ENCODE measurements at regions not wholly inside any gene's neighbourhood (a gene's known extent, or its start where the extent isn't known, plus 50 kb on each side); places are given as distances from the start of the nearest gene placed in this dataset.
"Not testable (repeated sequence)": the region's sequence is repeated elsewhere in the genome, so short reads cannot be mapped to it uniquely, and the experiment has no call there.

DNA sequence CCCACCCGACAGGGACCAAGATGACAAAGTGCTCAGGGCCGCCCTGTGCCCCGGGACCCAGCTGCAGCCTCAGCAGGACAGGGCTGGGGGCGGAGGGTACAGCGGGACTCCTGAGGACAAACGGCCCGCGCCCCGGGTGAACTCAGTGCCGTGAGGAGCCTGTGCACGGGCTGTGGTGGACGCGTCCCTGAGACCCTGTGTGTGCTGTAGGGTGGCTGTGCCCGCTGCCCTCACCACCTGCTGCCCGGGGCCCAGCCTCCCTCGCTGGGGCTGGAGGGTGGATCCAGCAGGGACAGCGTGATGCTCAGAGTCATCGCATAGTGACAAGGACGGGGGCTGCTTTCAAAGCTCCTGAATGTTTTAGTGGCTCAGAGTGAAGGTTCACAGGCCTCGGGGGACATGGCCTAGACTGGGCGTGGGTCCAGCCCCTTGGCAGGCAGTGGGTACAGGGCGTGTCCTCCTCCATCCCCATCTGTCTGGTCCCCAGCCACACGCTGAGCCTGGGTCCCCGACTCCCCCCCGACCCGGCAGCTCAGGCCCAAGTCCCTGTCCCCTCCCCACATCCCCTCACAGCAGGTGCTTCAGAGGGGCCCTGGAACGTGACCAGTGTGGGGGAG lies 172.7 kb downstream of the TMEM121 start:
- not testable (repeated sequence) for DNase-seq

DNA sequence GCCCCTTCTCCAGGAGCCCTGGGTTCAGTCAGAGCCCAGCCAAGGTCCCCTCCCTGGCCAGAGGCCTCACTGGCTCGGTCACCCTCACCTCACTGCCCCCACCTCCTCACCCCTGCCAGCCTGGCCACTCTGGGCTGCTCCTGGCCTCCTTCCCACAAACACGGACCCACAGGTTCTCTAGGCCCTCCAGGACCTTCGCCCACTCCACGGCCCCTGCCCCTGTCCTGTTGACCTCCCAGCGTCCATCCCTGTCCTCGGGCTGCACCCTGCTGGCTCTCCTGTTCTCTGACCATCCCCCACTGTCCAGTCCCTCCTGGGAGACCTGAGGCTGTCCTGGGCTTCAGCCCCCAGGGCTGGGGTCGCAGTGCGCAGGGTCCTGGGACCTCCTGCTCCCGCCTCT lies 173.3 kb downstream of the TMEM121 start:
- DNase-seq = not testable (repeated sequence)

- DNase-seq = not testable (repeated sequence)
These were observed 173.8 kb downstream of the TMEM121 start for GRCh38 chr14:105700146-105700545.

DNA sequence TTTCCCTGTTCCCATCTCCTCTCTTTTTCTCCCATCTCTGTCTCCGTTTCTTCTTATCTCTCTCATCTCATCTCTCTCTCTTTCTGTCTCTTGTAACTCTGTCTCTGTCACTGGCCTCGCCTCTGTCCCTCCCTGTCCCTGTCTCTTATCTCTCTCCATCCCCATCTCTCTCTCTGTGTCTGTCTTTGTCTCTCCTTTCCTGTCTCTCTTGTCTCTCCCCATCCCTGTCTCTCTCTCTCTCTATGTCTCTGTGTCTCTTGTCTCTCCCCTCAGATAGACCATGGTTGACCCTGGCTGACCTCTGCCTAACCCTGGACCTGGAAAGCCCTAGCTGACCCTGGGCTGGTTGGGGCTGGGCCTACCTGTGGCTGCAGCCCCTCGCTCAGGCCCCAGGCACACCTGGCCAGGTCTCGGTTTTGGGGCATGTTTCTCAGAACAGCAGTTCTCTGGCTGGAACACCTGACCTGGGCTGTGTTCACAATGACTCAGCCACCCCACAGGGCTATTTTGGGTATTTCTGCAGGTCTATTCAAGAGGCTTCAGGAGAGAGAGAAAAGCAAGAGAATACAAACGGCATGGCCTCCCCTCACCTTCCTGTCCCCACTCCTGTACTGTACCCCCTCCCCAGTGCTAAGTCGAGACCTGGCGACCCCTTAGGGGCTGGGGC lies 174.4 kb downstream of the TMEM121 start:
- no peak for DNase-seq

- no peak for DNase-seq
These were observed 175.3 kb downstream of the TMEM121 start for GRCh38 chr14:105701456-105702274.

- no peak for DNase-seq
These were observed 176.0 kb downstream of the TMEM121 start for GRCh38 chr14:105702275-105702817.

GRCh38 chr14:105703044-105703665 lies 176.8 kb downstream of the TMEM121 start:
- DNase-seq = not testable (repeated sequence)

DNA sequence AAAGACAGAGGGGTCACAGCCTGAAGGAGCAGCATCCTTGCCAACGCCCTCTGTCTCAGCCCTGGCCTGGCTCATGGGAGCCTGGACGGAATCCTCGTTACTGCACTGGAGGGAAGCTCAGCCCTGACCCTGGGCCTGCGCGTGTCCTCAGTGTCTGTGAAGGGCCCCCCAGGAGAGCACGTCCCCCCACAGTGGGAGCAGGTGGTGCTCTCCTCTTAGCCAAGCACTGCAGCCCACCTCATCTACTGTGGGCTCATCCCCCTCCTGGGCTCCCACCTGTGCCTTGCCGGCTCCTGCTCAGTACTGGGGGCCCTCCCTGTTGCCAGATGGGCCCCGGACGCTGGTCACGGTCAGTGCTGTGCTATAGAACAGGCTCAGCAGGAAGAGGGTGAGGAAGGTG lies 177.7 kb downstream of the TMEM121 start:
- DNase-seq = not testable (repeated sequence)

GRCh38 chr14:105704492-105704891 lies 178.1 kb downstream of the TMEM121 start:
- DNase-seq = not testable (repeated sequence)

DNA sequence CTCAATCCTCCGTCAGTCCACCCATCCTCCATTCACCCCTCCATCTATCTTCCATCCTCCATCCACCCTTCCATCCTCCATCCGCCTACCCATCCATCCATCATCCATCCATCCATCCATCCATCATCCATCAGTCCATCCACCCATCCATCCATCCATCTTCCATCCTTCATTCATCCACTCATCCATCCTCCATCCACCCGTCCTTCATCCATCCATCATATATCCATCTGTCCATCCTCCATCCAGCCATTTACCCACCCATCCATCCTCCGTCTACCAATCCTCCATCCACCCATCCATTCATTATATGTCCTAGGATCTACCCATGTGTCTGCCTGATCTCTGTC lies 179.1 kb downstream of the TMEM121 start:
- DNase-seq = not testable (repeated sequence)

DNA sequence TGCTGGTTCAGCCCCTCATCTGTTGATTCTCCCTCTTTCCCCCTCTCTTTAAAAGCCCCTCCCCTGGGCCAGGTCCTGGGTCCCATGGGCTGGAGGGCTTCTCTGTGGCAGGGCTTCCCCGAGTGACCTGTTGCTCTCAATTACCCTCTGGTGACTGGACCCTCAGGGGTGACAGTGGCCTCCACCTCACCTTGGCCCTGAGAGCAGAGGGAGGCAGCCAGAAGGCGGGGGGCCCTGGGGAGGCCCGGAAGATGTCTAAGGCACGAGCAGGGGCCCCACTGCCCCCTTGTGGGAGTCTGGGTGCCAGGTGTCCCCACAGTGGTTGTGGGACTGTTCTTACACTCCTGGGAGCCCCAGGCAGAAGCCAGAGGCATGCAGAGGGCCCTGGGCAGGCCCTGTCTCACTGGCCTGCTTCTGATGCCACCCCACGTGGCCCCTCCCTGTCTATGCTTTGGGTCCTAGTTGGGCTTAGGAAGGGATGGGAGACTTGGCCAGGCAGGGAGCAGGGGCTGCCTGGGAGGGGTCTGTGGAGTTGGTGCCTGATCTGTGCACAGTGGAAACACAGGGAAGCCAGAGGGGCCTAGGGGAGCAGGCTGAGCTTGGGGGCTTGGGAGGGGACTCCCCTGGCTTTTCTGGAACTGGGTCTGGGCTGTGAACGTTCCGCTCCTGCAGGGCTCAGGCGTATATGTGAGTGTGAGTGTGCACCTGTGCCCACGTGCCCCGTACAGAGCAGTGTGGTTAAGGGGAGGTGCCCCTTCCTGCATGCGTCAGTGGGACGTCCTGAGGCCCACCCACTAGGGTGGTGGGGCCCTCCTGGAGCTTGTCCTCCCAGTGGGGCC lies 179.7 kb downstream of the TMEM121 start:
- DNase-seq = not testable (repeated sequence)

GRCh38 chr14:105706701-105707019 lies 180.3 kb downstream of the TMEM121 start:
- DNase-seq = not testable (repeated sequence)

GRCh38 chr14:105707099-105707498 lies 180.7 kb downstream of the TMEM121 start:
- DNase-seq = not testable (repeated sequence)

DNA sequence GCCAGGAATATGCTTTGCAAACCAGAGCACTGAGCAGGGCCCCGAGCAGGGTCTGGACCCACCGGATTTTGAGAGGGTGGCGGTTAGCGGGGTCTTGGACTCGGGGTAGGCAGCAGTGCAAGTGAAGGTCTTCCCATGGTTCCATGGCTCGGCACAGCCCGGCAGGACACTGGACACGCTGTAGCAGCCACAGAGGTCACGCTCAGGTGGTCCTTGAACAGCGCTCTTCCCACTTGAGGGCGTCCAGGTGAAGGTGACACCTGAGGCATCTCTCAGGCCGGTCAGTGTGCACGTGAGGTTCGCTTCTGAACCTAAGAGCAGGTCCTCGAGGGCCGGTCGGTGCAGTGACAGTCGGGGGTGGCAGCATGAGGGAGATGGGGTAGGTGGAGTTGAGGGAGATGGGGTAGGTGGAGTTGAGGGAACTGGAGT lies 181.4 kb downstream of the TMEM121 start:
- not testable (repeated sequence) for DNase-seq

- DNase-seq = not testable (repeated sequence)
These were observed 182.1 kb downstream of the TMEM121 start for GRCh38 chr14:105708251-105709134.

GRCh38 chr14:105709281-105710118 lies 183.1 kb downstream of the TMEM121 start:
- DNase-seq = no peak

DNA sequence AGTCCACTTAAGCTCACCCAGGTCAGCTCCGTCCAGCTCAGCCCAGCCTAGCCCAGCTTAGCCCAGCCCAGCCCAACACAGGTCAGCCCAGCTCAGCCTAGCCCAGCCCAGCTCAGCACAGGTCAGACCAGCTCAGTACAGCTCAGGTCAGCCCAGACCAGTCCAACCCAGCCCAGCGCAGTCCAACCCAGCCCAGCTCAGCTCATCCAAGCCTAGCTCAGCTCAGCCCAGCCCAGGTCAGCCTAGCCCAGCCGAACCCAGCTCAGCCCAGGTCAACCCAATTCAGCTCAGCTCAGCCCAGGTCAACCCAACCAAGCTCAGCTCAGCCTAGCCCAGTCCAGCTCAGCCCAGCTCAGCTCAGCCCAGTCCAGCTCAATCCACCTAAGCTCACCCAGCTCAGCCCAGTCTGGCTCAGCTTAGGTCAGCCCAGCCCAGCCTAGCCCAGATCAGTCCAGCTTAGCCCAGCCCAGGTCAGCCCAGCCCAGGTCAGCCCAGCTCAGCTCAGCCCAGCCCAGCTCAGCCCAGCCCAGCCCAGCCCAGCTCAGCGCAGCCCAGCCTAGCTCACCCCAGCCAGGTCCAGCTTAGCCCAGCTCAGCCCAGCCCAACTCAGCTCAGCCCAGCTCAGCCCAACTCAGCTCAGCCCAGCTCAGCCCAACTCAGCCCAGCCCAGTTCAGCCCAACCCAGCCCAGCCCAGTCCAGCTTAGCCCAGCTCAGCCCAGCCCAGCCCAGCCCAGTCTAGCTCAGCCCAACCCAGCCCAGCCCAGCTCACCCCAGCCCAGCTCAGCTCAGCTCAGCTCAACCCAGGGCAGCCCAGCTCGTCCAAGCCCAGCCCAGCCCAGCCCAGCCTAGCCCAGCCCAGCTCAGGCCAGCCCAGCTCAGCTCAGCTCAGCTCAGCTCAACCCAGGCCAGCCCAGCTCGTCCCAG lies 184.0 kb downstream of the TMEM121 start:
- no peak for DNase-seq

- DNase-seq = no peak
These were observed 184.7 kb downstream of the TMEM121 start for GRCh38 chr14:105711044-105711620.

All from NCI-H1930 (cell line).